ENCODE measurements at regions not wholly inside any gene's neighbourhood (a gene's known extent, or its start where the extent isn't known, plus 50 kb on each side); places are given as distances from the start of the nearest gene placed in this dataset.

DNA sequence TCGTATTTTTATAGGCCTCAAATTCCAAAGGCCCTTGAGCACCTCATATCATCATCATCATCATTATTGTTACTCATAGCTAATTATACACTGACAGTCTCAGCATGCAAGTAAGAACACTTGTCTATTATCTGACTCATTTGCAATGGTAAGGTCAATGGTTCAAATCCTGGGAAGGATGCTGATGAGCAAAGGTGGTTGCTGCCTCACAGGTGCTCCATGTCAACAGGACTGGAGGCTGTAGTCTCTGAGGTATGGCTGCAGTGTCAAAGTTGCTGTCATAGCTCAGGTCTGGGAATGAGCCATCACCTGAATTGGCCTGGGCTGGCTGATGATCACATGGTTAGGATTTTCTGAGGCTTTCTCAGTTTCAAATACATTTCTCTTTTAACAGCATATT lies 379.3 kb downstream of the BCL11A start:
- no peaks in the 10 kb centered on the region for H3K36me3 ChIP-seq (ENCODE audit: control insufficient read depth in 2 of 4, insufficient read depth in 4 of 4, low read length in 3 of 4)
- H4K20me1 ChIP-seq (replicated peaks in 1 of 2; ENCODE audit: control insufficient read depth in 1 of 2, insufficient read depth in 2 of 2, low read length in 2 of 2) = peaks cover 0 to 2% of the 10 kb centered on the region in 2 experiments
- H2AFZ ChIP-seq (ENCODE audit: low read length) = no peak overlapping the region
- H3K4me1 ChIP-seq (replicated peaks in 1 of 4; ENCODE audit: control insufficient read depth in 3 of 4, insufficient read depth in 4 of 4, low read length in 3 of 4) = no peaks in the 10 kb centered on the region
- TF ChIP-seq ATF2 (IDR thresholded peaks at IDR 0.05; ENCODE audit: low read length) (no peak), SP1 (IDR thresholded peaks at IDR 0.05; ENCODE audit: low read depth, low read length) (no peak), POLR2AphosphoS5 (IDR thresholded peaks at IDR 0.05; ENCODE audit: low read depth, low read length) (no peak), CTBP2 (IDR thresholded peaks at IDR 0.05; ENCODE audit: borderline replicate concordance, insufficient read depth, insufficient read length, low read length) (no peak), CBX5 (IDR thresholded peaks at IDR 0.05; ENCODE audit: low read depth, low read length) (no peak), POU5F1 (IDR thresholded peaks at IDR 0.05; ENCODE audit: low read depth, low read length) (no peak), RXRA (IDR thresholded peaks at IDR 0.05; ENCODE audit: insufficient read depth, low read depth, low read length) (no peak), JUN (IDR thresholded peaks at IDR 0.05; ENCODE audit: low read depth, low read length) (no peak), SIRT6 (IDR thresholded peaks at IDR 0.05; ENCODE audit: low read length) (no peak), CREB1 (IDR thresholded peaks at IDR 0.05) (no peak)
- no peak overlapping the region for H3K56ac ChIP-seq (replicated peaks; ENCODE audit: insufficient read length, low read depth, low read length)
- 95% methylated on average over 1 of the region's 1 CpG; no CpG with 5 or more reads in 1 of the 2 experiments for WGBS, 2 experiments (ENCODE audit: extremely low coverage in 1 of 2, insufficient coverage in 1 of 2, insufficient read length in 1 of 2, insufficient replicate concordance in 2 of 2, low coverage in 1 of 2, low lambda C conversion rate in 2 of 2, missing lambda C conversion rate in 1 of 2)
- H2BK5ac ChIP-seq (ENCODE audit: low read depth, low read length) = no peak overlapping the region
- H3K4me2 ChIP-seq (ENCODE audit: insufficient read depth in 1 of 2, low read depth in 2 of 2, low read length in 2 of 2) = no peak overlapping the region
- H2BK15ac ChIP-seq (ENCODE audit: low read length) = no peak overlapping the region
- H4K8ac ChIP-seq (ENCODE audit: extremely low read depth, insufficient read depth, low read length) = no peak overlapping the region
- H3K14ac ChIP-seq (ENCODE audit: insufficient read length) = no peak overlapping the region
- no peak overlapping the region for H4K91ac ChIP-seq (replicated peaks; ENCODE audit: insufficient read length, low read length)
- no peak overlapping the region for H3K27ac ChIP-seq (ENCODE audit: low read depth, low read length)
- H3K9ac ChIP-seq (replicated peaks in 1 of 4; ENCODE audit: extremely low read depth in 1 of 4, low read depth in 3 of 4, low read length in 3 of 4) = no peak overlapping the region
- H3K79me1 ChIP-seq (ENCODE audit: low read depth, low read length) = no peaks in the 10 kb centered on the region
- no peaks in the 10 kb centered on the region for H3K27me3 ChIP-seq (replicated peaks in 1 of 4; ENCODE audit: control insufficient read depth in 3 of 4, extremely low read depth in 1 of 4, insufficient read depth in 3 of 4, low read length in 3 of 4)
- H3K23me2 ChIP-seq (ENCODE audit: low read depth, low read length) = no peaks in the 10 kb centered on the region; the same call in 1 of the 2 replicates
- H3K4me3 ChIP-seq (ENCODE audit: extremely low read depth in 1 of 4, insufficient read depth in 2 of 4, low read depth in 3 of 4, low read length in 4 of 4) = no peak overlapping the region
- DNase-seq (ENCODE audit: low read depth in 1 of 2, low spot score in 2 of 2) (no peak), FAIRE-seq (no peak)
- no peaks in the 10 kb centered on the region for H3K79me2 ChIP-seq (ENCODE audit: control insufficient read depth in 1 of 2, insufficient read depth in 2 of 2, low read length in 2 of 2)
- no peak overlapping the region for H2BK12ac ChIP-seq (ENCODE audit: low read depth, low read length)
- H3K9me3 ChIP-seq (ENCODE audit: insufficient read depth in 2 of 2, low read depth in 1 of 2, low read length in 1 of 2) = no peaks in the 10 kb centered on the region
- no peak overlapping the region for H3K23ac ChIP-seq (ENCODE audit: insufficient read length)
- H3K18ac ChIP-seq (ENCODE audit: extremely low read depth, low read length) = no peak overlapping the region
- no peak overlapping the region for H4K5ac ChIP-seq (ENCODE audit: insufficient read length, low read depth, low read length)
- H2BK120ac ChIP-seq (replicated peaks; ENCODE audit: low read depth, low read length) = no peak overlapping the region
- H2AK5ac ChIP-seq (ENCODE audit: low read depth, low read length) = no peak overlapping the region
- H3K4ac ChIP-seq (replicated peaks; ENCODE audit: insufficient read length, low read depth, low read length) = no peak overlapping the region
- POLR2A ChIA-PET (ENCODE audit: partially characterized antibody) = interaction anchor here (0.8 kb wide), 1 partner anchor 376 kb away, joined by 3 read pairs; no protein-coding TSS in a partner anchor
- H2BK20ac ChIP-seq (ENCODE audit: low read length) = no peak overlapping the region
- CTCF ChIA-PET (ENCODE audit: partially characterized antibody) = no interaction called here
